B cell (primary cell): ENCODE measurements at regions not wholly inside any gene's neighbourhood (a gene's known extent, or its start where the extent isn't known, plus 50 kb on each side); places are given as distances from the start of the nearest gene placed in this dataset.

Experiments used
- CTCF ChIP-seq: fragments of 200-600 bp; IDR thresholded peaks from one replicate; pipeline ENCODE4 v1.8.0; 2022; ENCODE audit warnings: antibody characterized with exemption, mild to moderate bottlenecking
- EZH2 ChIP-seq: IDR thresholded peaks from 2 replicates; pipeline ENCODE4 v1.6.1; 2012; ENCODE audit warnings: borderline replicate concordance, low read depth, mild to moderate bottlenecking, moderate library complexity, low read length; ENCODE audit not compliant: insufficient read depth, poor library complexity, severe bottlenecking

GRCh38 chr1:94683886-94684285 lies 136.3 kb upstream of the SLC44A3 start:
- TF ChIP-seq CTCF (no peak), EZH2 (no peak)
